COLO668 (cell line): ENCODE measurements at regions not wholly inside any gene's neighbourhood (a gene's known extent, or its start where the extent isn't known, plus 50 kb on each side); places are given as distances from the start of the nearest gene placed in this dataset.
"Not testable (repeated sequence)": the region's sequence is repeated elsewhere in the genome, so short reads cannot be mapped to it uniquely, and the experiment has no call there.

Experiments
- DNase-seq: peaks from one replicate; lab custom pipeline; 2025; ENCODE audit not compliant: unreplicated experiment; lab: John Stamatoyannopoulos, UW

DNA sequence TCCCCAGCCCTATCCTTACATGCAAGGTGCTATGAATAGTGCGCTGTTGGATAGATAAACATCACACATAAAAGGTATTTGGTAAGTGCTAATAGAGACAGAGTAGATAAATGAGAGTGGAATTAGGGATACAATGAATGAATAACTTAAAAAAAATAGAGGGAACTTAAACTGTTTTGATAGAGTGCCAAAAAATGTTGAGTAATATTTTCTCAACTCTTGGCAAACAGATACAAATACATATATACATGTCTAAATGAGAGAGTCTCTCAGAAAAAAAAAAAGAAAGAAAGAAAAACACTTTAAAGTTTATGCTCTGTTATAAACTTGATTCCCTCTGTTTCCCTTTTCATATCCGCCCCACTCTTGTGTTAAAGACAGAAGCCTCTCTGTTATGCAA, 667.4 kb downstream of the ROBO2 start:
- DNase-seq = no peak

DNA sequence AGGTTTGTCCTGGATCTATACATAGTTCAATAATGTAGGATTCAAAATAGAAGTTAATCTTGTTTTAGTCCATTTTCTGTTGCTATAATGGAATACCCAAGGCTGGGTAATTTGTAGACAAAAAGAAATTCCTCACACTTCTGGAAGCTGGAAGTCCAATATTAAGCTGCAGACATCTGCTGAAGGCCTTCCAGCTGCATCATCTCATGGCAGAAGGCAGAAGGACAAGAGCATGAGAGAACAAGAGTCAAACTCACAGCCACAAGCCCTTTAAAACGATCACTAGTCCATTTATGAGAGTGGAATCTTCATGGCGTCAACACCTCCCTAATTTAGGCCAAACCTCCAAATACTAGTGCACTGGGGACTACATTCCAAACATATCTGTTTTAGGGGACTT, 669.3 kb downstream of the ROBO2 start:
- no peak for DNase-seq

DNA sequence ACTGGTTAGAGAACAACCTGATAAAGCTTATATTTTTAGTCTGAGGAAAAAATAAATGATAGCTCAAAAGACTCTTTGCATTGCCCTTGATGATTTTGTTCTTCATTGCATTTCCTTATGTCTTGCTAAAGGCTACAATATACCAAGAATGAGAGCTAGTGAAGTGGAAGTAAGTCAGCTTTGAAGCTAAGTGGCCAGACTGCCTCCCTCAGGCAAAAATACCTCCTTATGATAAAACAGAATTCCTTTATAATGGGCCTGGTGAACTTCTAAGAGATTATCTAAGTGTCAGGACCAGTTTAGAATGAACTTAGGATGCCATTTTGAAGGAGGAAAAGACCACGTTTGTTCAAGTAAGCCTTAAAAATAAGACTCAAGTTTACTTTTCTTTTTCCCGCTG, 678.4 kb downstream of the ROBO2 start:
- no peak for DNase-seq

DNA sequence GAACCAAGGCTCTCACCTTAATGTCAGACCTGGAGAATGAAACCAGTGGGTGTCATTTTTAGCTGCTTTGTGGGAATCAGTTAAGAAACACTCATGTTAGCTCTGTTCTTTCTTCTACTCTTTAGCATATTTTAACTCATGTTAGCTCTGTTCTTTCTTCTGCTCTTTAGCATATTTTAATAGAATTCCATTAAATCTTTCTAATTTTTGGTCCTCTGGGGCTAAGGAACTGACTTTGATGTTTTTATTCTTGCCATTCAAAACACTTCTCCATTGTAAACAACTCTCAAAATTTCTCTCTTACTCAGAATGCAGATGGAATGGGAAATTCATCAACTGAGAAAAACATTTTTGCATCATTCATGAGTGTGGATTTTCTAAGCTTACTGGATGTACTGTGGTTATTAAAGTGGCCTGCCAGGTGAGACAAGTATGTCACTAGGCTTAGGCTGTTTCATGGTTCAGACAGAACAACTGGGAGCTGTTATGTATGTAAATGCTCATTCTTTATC, 680.6 kb downstream of the ROBO2 start:
- no peak for DNase-seq

DNA sequence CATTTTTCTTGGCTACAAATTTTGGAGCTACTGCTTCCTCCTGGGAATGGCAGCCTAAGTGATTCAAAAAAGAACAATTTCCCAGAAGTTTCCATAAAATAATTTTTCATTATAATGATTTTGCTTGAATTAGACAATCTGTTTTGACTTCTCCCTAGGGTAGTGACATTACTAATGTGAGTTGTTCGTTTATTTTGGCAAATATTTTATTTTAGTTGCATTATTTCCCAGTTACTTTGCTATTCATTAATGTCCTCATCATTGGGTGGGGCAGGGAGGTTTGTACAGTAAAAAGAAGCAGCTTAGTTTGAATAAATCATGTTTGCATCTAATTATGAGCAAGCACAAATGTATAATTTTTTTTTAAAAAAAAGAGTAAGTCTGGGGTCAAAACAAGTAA, 686.6 kb downstream of the ROBO2 start:
- DNase-seq = no peak

DNA sequence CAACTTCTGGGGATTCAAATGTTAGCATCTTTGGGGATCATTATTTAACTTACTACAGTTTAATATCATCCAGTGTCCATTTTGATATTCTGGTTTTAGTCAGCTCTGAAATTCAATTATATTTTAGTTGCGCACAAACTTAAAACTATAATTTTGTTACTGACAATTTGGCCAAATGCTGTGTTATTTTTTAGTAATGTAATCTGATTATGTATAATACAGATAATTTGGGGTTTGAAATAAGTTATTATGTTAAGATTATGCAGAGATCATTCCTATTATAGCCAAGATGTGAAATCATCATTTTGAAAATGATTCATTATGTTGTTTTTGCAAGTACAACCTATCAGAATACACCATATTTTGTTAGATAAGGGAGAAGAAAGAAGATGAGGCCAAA, 706.1 kb downstream of the ROBO2 start:
- DNase-seq = no peak

DNA sequence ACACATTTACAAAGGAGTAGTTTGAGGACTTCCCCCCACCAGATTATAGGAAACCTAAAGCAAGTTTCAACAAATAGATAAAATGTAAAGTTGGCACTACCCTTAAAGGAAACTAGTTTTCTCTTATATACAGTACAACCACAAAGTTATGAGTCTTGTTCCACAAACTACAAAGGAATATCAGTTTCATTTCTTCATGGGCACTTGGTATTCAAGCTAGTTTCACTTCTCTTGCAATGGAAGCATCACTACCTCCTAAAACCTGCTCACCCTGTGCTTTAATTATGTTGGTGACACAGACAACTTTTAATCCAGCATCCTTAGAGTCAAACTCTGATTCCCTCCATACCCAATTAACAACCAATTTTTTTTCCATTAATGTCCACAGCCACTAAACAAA, 707.0 kb downstream of the ROBO2 start:
- DNase-seq = no peak

DNA sequence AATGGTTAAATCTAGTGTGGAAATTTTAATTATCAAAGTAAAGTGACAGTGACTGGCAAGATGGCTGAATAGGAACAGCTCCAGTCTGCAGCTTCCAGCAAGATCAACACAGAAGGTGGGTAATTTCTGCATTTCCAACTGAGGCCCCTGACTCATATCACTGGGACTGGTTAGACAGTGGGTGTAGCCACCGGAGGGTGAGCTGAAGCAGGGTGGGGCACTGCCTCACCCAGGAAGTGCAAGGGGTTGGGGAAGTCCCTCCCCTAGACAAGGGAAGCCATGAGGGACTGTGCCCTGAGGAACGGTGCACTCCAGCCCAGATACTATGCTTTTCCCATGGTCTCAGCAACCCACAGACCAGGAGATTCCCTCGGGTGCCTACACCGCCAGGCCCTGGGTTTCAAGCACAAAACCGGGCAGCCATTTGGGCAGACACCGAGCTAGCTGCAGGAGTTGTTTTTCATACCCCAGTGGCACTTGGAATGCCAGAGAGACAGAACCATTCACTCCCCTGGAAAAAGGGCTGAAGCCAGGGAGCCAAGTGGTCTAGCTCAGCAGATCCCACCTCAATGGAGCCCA, 716.6 kb downstream of the ROBO2 start:
- DNase-seq = not testable (repeated sequence)

DNA sequence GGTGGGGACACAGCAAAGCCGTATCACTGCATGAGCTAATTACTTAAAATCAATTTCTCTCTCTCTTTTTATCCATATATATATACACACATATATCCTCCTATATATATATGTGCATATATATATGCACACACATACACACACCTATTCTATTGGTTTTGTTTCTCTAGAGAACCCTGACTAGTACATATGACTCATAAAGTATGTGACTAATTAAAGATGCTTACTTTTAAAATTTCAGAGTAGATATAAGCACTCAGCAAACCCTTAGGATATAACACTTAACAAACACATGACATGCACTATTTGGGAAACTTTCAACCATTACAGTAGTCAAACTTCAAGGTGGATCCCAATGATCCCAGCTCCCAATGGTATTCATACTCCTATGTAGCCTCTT, 732.6 kb downstream of the ROBO2 start:
- DNase-seq = no peak

DNA sequence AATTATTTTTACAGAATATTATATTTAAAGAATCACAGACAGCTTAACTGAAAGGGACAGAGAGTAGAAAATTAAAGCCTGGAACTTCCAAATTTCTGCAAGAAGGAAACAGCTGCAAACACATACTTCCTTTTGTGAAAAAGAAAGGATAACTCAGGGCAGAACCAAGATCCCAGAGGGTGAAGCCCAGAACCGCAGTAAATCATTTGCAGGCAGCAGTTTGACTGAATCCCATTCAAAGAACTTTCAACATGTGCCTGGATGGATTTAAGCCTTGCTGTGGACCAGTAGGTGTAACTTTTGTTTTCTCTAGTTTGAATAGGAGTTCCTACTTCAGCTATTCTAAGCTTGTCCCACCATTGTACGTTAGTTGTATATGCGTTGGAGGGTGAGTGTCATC, 733.2 kb downstream of the ROBO2 start:
- no peak for DNase-seq

DNA sequence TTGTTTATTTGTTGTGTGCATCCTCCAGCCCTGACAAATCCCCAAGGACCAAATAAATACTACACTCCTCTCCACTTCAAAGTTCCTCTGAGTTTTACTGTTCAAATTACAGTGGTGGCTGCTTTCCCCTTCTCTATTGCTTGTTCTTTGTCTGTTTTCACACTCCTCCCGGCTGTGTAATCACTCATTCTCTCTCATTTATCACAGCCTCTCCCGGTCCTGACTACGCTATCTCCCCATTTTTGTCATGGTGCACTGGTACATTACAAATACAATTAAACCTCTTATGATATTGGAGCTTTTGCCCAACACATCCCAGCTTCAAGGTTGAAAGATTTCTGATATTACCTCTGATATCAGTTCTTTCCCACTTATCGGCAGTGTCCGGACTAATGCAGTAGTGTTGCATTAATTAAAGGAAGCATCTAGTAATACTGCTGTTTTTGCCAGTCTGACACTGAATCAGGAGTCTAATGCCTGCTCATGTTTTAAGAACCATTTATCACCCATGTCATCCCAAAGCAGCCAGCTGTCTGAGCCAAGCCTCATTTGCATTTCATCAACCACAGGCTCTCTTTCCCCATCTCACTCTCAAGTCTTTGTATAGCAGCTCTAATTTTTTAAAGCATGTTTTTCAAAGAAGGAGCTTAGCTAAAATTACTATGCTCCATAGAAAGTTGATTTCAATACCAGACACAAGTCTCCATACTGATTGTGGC, 740.5 kb downstream of the ROBO2 start:
- no peak for DNase-seq

DNA sequence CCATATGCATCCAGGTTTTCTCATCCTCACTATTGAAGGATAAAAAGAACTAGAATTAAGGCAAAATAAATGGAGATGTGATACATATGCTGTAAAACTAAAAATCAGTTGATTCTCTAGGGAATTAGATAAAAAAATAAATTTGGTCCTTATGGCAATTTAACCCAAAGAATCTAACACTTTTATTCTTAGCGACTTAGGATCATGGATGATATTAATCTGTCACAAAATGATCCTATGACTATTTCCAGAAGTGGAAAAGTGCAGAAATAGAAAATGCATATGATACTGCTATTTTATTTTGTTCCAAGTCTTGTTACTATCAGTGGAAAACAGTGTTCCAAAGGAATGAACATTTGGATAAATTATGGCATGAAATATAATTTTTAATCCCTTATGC, 746.3 kb downstream of the ROBO2 start:
- DNase-seq = no peak

DNA sequence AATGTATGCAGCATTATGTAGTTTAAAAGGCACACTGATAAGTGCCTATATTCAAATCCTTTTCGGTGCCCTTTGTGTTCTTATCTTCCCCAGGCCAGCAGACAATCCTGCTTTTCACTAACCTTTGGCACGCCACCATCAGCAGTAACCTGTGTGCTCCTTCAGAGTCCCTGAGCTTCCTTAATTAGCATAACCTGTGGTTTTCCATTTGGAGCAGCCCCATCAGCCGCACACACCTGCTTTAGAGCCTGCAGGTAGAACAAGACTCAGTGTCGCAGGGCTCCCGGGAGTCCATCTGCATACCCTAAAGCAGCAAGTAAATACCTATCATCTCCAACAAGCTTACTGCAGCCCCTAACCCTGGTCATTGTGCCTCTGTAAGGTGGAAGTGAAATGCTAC, 755.1 kb downstream of the ROBO2 start:
- peak; percentile 12 for DNase-seq

DNA sequence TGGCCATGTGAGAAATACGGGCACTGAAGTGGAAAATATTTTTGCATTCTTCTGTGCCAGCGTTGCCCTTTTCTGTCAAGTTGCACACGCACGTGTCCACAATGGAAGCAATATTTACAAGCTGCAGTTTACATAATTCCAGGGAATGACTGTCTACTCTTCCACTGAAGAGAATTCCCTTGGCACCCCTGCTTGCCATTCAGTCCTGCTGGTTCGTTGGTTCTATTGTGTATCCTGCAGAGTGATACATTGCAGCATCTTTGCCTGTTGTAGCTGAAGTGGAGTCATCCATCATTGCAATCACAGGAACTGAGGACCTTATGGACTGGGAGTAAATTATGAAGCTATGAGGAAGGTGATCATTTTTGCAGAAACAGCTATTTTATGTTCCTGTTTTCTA, 759.4 kb downstream of the ROBO2 start:
- DNase-seq = no peak

DNA sequence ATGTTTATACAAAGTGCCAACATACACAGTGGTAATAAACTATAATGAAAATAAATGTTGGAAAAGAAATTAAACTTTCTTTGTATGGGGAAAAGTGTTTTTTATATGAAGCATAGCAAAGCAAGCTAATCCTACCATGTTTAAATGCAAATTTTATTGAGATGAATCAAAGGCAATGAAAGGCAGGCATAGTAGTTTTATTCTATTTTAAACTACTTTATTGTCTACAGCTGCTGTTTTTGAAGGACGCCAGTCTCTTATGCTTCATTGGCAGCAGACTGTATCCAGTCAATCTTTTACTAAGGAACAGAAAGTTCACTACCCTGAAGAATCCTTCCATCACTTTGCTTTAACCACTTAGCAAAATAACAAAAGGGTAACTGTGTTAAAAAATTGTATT, 761.0 kb downstream of the ROBO2 start:
- DNase-seq = no peak

DNA sequence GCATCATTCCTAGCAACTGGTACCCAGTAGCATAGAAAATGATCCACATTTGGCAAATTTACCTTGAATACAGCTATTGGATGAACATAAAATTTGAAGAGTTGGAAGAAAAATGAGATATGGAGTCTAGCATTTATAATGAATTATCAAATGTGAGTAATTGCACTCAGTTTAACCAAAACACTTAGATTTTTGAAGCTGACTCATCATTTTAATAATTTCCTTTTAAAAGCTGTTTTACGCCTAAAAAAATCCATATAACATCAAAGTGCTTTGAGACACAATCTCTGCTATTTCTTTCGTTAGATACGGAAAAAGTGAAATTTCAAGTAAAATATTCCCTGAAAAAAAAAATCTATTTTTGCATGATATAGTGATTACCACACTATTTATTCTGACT, 767.4 kb downstream of the ROBO2 start:
- no peak for DNase-seq

DNA sequence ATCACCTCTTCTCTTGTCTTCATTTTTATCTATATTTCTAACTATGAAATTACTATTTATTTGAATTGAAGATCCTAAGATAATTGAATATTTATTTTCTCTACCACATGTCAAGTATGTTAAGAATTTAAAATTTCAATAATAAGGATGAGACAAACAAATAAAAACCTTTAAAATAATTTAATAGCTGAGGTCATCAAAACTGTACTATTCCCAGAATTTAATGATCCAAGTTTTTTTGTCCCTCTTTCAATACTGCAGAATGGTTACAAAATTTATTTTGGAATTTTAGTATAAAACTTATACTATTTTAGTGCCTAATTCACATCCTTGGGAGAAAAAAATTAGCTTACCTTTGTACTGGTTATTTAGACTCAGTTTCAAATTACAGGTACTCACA, 774.9 kb downstream of the ROBO2 start:
- no peak for DNase-seq

DNA sequence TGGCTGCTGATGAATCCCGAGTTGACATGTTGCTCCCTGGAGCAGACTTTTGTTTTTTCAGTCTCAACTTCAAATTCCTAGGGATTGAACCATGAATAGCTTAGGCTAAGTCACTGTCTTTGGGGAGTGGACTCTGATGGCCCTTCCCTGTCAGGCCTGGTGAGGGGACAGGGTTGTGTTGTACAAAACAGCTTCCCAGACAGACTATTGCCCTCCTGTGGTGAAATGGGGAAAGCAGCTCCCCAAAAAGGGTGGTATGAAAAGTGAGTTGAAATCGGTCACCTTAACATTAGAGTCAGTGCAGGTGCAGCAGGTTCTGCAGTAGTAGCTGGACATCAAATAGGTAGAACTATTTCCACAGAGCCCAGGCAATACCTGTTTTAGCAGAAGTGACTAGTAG, 775.6 kb downstream of the ROBO2 start:
- peak; percentile 1 for DNase-seq

DNA sequence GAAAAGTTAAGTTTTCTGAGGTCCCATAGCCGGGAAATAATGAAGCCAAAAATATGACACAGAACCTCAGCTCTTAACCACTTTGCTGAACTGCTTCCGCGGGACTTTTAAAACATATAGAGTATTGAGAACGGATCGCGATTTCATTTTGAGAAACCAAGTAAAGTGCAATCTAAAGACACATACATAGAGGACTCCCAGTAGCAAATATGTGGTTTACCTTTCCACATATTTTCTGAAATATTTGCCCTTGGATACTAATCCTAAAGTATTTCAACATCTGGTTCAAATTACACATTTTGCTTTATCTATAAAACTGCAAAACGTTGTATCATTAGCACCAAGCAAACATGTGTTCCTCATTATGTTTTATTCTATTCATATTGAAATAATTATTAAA, 776.5 kb downstream of the ROBO2 start:
- no peak for DNase-seq

DNA sequence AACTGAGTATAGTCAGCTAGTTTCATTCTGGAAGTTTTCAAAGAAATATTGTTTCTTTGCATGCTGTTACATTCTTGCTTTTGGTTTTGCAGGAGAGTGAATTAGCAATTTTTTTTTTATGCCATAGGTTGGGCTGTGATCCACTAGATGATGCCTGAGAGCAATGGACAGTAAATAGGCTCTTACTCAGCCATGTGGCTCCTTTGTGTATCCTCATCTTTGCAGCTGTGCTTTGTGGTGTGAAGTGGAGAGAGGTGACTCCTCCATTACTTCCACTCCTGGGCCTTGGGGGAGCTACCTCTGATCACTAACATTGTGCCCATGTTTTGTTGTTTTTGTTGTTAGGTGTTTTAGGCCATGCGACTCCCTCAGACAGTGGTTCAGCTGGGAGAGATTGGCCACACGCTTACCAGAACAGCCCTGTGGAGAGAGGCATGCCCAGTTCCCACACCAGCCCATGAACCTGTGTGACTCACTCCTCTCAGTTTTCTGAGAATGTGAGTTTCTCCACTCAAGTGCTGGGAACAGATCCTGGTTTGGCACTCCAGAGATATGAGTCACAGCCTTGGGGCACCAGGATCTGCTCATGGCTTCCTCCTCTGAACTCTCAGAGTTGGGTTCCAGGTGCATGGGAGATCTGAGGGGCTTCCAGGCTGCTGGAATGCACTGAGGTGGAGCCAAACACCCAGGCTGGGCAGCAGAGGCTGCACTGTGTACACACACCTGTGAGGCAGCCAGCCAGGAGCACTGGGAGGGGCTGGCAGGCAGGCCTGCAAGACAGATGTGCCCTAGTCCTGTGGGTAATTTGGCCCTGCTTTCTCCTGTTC, 785.3 kb downstream of the ROBO2 start:
- DNase-seq = peak; percentile 50

DNA sequence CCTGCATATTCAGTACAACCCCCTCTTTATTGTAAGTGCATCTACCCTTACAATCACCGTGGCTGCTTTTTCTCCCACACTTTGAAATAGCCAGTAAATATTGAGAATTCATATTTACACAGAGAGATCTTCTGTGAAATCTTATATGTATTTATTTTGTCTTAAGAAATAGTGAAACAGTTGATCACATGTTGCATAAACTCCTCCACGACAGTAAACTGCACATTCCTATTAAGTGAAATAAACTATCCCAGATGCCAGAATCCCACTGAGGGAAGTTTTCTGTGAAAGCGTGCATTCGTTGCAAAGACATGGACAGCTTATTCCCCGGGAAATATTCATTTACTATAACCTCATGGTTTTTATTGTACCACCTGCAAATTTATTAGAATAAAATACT, 796.0 kb downstream of the ROBO2 start:
- no peak for DNase-seq

DNA sequence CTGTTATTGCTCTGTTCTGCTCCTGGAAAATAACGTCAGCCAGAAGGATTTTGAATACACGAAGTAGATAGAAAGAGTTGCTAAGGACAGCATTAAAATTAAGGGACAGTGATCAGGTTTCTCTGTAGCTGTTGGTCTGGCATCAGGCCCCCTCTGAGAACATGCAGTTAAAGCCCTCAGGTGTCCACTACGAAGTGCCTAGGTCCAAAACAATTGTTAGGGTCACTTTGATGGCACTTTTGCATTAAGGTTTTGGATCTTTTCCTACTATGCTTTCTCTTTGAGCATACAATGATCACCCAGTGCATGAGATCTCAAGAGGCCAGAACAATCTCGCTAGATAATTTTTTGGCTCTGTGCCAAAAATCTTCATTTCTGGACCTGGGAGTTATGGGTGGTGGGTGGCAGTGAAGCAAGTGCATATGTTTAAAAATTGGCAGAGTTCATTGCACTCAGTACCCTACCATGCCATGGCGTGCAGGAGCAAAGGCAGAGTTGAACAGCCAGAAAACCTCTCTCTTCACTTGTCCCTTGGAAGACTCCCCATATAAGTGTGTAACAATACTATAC, 797.6 kb downstream of the ROBO2 start:
- DNase-seq = no peak
